Caco-2 (cell line): ENCODE measurements at regions not wholly inside any gene's neighbourhood (a gene's known extent, or its start where the extent isn't known, plus 50 kb on each side); places are given as distances from the start of the nearest gene placed in this dataset.
A peak's percentile ranks its signal among the peaks of the same experiment; 100 is the strongest.

Source experiments
- BruUV-seq: library from RNA; stranded (reverse); fragments of 400-500 nt; replicated peaks from 2 replicates; lab custom pipeline; 2021; lab: Mats Ljungman, UMichigan
- CTCF ChIA-PET: fragments of 300-600 bp; sonication (Branson Sonifier 250); formaldehyde crosslinking; loops from one replicate; lab custom pipeline; 2022; ENCODE audit warnings: antibody characterized with exemption; lab: Charles Lee
- POLR2A ChIA-PET: fragments of 300-600 bp; sonication (Branson Sonifier 250); formaldehyde crosslinking; loops from one replicate; lab custom pipeline; 2022; ENCODE audit warnings: antibody characterized with exemption; lab: Charles Lee
- DNase-seq, 2 experiments: peaks; one replicate each; pipeline versions ENCODE4 v3.0.0 to v3.0.0-alpha.2; 2020 to 2022
- H3K27me3 ChIP-seq: replicated peaks from 2 replicates; pipeline ENCODE4 v1.6.0; 2011; ENCODE audit warnings: low read length; ENCODE audit not compliant: control insufficient read depth, insufficient read depth
- H3K36me3 ChIP-seq: 2 replicates; pipeline ENCODE4 v1.5.1; 2011; ENCODE audit warnings: low read length; ENCODE audit not compliant: control insufficient read depth, insufficient read depth
- H3K4me1 ChIP-seq: fragments of 250-450 bp; sonication (Bioruptor Pico); 2 replicates; pipeline ENCODE4 v1.5.1; 2020; ENCODE audit warnings: mild to moderate bottlenecking
- H3K4me3 ChIP-seq: 2 replicates; pipeline ENCODE4 v1.5.1; 2011; ENCODE audit warnings: low read depth, mild to moderate bottlenecking, control low read depth, low read length
- H3K9me3 ChIP-seq: fragments of 250-450 bp; sonication (Bioruptor Pico); 2 replicates; pipeline ENCODE4 v1.5.1; 2020; ENCODE audit warnings: mild to moderate bottlenecking, moderate library complexity
- H3K27ac Mint-ChIP-seq: one replicate; pipeline ENCODE4 v1.8.0; 2022; ENCODE audit warnings: mixed read lengths; ENCODE audit not compliant: unreplicated experiment
- H3K27me3 Mint-ChIP-seq: one replicate; pipeline ENCODE4 v1.8.0; 2022; ENCODE audit warnings: mixed read lengths; ENCODE audit not compliant: insufficient read depth, unreplicated experiment
- H3K36me3 Mint-ChIP-seq: one replicate; pipeline ENCODE4 v1.8.0; 2022; ENCODE audit warnings: mild to moderate bottlenecking, mixed read lengths; ENCODE audit not compliant: insufficient read depth, unreplicated experiment
- H3K4me1 Mint-ChIP-seq: one replicate; pipeline ENCODE4 v1.8.0; 2022; ENCODE audit warnings: low read depth, mixed read lengths; ENCODE audit not compliant: unreplicated experiment
- H3K4me3 Mint-ChIP-seq: one replicate; pipeline ENCODE4 v1.8.0; 2022; ENCODE audit warnings: mild to moderate bottlenecking, moderate library complexity, mixed read lengths; ENCODE audit not compliant: unreplicated experiment
- H3K9me3 Mint-ChIP-seq: one replicate; pipeline ENCODE4 v1.8.0; 2022; ENCODE audit warnings: mixed read lengths; ENCODE audit not compliant: unreplicated experiment
- intact Hi-C: fragments of 100-400 bp; cut with micrococcal nuclease; formaldehyde crosslinking; loops from one replicate; pipeline ENCODE4 v1.10.0; 2022; ENCODE audit not compliant: unreplicated experiment
- TF ChIP-seq, protein P1 (sequence below), 2 experiments: fragments of 200-600 bp in 1 of 2; IDR thresholded peaks; 1 replicate in 1 of 2; 2 replicates in 1 of 2; pipeline versions ENCODE4 v1.5.1 to v1.8.0; 2011 to 2022; ENCODE audit warnings: antibody characterized with exemption in 1 of 2, control low read depth in 1 of 2, inconsistent platforms in 1 of 2, low read depth in 1 of 2, low read length in 1 of 2, mild to moderate bottlenecking in 1 of 2, moderate library complexity in 1 of 2; ENCODE audit not compliant: insufficient read depth in 1 of 2, severe bottlenecking in 1 of 2, unreplicated experiment in 1 of 2

DNA sequence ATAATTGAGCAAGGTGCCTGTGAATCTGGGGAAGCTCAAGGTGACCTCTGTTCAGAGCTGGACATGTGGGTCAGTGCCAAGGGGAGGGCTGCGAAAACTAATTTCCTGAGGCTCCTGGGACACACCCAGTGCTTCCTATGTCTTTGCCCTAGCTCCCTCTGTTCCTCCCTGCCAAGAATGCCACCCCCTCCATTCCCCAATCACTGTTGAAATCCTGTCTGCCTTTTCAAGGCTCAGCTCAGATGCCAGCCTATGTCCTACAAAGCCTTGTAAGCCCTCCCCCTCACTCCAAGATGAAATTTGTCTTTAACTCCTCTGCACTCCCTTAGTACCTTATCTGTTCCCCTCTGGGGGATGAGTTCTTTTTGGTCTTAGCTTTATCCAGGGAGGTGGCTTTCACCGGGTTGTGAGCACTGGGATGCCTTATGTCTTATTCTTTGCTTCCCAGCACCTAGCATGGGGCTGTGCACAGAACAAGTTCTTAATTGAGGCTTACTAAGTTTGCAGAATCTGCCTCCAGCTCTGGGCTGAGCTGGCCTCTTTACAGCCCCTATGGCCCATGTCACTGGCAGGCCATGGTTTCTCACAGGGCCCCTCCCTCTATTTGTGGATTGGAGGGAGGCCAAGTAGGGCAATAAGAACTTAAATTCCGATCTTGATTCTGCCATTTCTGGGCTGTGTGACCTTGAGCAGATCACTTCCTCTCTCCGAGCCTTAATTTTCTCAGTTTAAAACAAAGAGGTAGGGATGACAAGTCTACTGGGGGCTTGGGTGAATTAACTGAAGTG is 51.5 kb upstream of the EPB41L1 start:
- intact Hi-C loops = no loop called here
- BruUV-seq = no TSS peak
- Mint-ChIP-seq H3K4me1 (peaks cover 19% of the 10 kb centered on the region), H3K27ac (peak overlapping the region; percentile 38), H3K9me3 (no peaks in the 10 kb centered on the region), H3K36me3 (peaks cover 20% of the 10 kb centered on the region), H3K27me3 (no peaks in the 10 kb centered on the region), H3K4me3 (no peak overlapping the region)
- no peaks in the 10 kb centered on the region for H3K36me3 ChIP-seq
- H3K4me1 ChIP-seq = peaks cover 47% of the 10 kb centered on the region
- ChIA-PET POLR2A (interaction anchor here (0.6 to 1.0 kb wide), 3 partner anchors 11 to 149 kb away, joined by 3 read pairs; partner anchors contain the start of gene SCAND1), CTCF (interaction anchor here (0.6 to 2.2 kb wide), 7 partner anchors 18 to 349 kb away, joined by 3 to 8 read pairs (median 6); no protein-coding TSS in a partner anchor)
- no peak for DNase-seq
- H3K9me3 ChIP-seq = no peaks in the 10 kb centered on the region
- H3K27me3 ChIP-seq = no peaks in the 10 kb centered on the region
- no peak overlapping the region for H3K4me3 ChIP-seq
- TF ChIP-seq, protein P1, sequence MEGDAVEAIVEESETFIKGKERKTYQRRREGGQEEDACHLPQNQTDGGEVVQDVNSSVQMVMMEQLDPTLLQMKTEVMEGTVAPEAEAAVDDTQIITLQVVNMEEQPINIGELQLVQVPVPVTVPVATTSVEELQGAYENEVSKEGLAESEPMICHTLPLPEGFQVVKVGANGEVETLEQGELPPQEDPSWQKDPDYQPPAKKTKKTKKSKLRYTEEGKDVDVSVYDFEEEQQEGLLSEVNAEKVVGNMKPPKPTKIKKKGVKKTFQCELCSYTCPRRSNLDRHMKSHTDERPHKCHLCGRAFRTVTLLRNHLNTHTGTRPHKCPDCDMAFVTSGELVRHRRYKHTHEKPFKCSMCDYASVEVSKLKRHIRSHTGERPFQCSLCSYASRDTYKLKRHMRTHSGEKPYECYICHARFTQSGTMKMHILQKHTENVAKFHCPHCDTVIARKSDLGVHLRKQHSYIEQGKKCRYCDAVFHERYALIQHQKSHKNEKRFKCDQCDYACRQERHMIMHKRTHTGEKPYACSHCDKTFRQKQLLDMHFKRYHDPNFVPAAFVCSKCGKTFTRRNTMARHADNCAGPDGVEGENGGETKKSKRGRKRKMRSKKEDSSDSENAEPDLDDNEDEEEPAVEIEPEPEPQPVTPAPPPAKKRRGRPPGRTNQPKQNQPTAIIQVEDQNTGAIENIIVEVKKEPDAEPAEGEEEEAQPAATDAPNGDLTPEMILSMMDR (IDR thresholded peaks at IDR 0.05; ENCODE audit: insufficient read depth in 1 of 2, low read depth in 1 of 2, low read length in 1 of 2, severe bottlenecking in 1 of 2, unreplicated experiment in 1 of 2) = no peak

DNA sequence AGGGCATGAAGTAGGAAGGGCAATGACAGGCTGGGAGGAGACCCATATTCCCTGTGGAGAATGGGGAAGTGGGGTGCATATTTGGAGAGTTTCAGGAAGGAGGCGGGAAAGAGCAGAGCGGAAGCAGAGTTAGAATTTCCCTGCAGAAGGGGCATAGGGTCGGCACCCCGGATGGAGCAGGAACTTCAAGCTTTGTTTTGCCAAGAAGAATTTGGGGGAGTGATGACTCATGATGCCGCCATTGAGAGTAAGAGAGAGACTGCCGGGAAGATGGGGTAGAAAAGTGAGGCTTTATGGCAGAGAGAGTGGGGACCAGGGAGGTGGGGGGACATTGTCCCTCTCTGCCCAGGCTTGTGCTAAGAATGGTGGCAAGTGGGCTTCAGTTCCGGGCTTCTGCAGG is 50.3 kb upstream of the EPB41L1 start:
- intact Hi-C loops = no loop called here
- POLR2A ChIA-PET = no interaction called here
- TF ChIP-seq, protein P1 (IDR thresholded peaks at IDR 0.05; ENCODE audit: insufficient read depth in 1 of 2, low read depth in 1 of 2, low read length in 1 of 2, severe bottlenecking in 1 of 2, unreplicated experiment in 1 of 2) = no peak
- H3K27me3 ChIP-seq = no peaks in the 10 kb centered on the region
- BruUV-seq = no TSS peak
- H3K4me3 Mint-ChIP-seq = no peak overlapping the region
- H3K9me3 ChIP-seq = no peaks in the 10 kb centered on the region
- peak overlapping the region; percentile 1 for H3K27ac Mint-ChIP-seq
- no peaks in the 10 kb centered on the region for H3K9me3 Mint-ChIP-seq
- H3K36me3 Mint-ChIP-seq = peaks cover 20% of the 10 kb centered on the region
- no peaks in the 10 kb centered on the region for H3K36me3 ChIP-seq
- H3K4me1 ChIP-seq = peaks cover 49% of the 10 kb centered on the region
- peaks cover 18% of the 10 kb centered on the region for H3K4me1 Mint-ChIP-seq
- no peak for DNase-seq
- no peak overlapping the region for H3K4me3 ChIP-seq
- CTCF ChIA-PET = no interaction called here
- H3K27me3 Mint-ChIP-seq = no peaks in the 10 kb centered on the region
